HL-60 (cell line): ENCODE measurements at regions not wholly inside any gene's neighbourhood (a gene's known extent, or its start where the extent isn't known, plus 50 kb on each side); places are given as distances from the start of the nearest gene placed in this dataset.

Experiments
- SPI1 ChIP-seq: IDR thresholded peaks from 2 replicates; pipeline ENCODE4 v1.6.1; 2012; ENCODE audit warnings: low read depth, mild to moderate bottlenecking, borderline replicate concordance
- TF ChIP-seq, protein P1 (sequence below): IDR thresholded peaks from one replicate; pipeline ENCODE4 v1.5.1; 2011; ENCODE audit warnings: low read length, control low read depth, inconsistent platforms; ENCODE audit not compliant: insufficient read depth
- TF ChIP-seq, protein P2 (sequence below): IDR thresholded peaks from 2 replicates; pipeline ENCODE4 v1.6.1; 2012; ENCODE audit warnings: low read depth; ENCODE audit not compliant: insufficient replicate concordance

DNA sequence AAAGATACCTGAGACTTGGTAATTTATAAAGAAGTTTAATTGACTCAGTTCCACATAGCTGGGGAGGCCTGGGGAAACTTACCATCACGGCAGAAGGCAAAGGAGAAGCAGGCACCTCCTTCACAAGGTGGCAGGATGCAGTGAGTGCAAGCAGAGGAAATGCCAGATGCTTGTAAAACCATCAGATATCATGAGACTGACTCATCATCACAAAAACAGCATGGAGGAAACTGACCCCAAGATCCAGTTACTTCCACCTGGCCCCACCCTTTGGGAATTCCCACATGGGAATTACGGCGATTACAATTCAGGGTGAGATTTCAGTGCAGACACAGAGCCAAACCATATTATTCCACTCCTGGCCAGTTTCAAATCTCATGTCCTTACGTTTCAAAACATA is 514.7 kb upstream of the SPANXN1 start:
- TF ChIP-seq, protein P1, sequence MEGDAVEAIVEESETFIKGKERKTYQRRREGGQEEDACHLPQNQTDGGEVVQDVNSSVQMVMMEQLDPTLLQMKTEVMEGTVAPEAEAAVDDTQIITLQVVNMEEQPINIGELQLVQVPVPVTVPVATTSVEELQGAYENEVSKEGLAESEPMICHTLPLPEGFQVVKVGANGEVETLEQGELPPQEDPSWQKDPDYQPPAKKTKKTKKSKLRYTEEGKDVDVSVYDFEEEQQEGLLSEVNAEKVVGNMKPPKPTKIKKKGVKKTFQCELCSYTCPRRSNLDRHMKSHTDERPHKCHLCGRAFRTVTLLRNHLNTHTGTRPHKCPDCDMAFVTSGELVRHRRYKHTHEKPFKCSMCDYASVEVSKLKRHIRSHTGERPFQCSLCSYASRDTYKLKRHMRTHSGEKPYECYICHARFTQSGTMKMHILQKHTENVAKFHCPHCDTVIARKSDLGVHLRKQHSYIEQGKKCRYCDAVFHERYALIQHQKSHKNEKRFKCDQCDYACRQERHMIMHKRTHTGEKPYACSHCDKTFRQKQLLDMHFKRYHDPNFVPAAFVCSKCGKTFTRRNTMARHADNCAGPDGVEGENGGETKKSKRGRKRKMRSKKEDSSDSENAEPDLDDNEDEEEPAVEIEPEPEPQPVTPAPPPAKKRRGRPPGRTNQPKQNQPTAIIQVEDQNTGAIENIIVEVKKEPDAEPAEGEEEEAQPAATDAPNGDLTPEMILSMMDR, result no peak
- TF ChIP-seq, protein P2, sequence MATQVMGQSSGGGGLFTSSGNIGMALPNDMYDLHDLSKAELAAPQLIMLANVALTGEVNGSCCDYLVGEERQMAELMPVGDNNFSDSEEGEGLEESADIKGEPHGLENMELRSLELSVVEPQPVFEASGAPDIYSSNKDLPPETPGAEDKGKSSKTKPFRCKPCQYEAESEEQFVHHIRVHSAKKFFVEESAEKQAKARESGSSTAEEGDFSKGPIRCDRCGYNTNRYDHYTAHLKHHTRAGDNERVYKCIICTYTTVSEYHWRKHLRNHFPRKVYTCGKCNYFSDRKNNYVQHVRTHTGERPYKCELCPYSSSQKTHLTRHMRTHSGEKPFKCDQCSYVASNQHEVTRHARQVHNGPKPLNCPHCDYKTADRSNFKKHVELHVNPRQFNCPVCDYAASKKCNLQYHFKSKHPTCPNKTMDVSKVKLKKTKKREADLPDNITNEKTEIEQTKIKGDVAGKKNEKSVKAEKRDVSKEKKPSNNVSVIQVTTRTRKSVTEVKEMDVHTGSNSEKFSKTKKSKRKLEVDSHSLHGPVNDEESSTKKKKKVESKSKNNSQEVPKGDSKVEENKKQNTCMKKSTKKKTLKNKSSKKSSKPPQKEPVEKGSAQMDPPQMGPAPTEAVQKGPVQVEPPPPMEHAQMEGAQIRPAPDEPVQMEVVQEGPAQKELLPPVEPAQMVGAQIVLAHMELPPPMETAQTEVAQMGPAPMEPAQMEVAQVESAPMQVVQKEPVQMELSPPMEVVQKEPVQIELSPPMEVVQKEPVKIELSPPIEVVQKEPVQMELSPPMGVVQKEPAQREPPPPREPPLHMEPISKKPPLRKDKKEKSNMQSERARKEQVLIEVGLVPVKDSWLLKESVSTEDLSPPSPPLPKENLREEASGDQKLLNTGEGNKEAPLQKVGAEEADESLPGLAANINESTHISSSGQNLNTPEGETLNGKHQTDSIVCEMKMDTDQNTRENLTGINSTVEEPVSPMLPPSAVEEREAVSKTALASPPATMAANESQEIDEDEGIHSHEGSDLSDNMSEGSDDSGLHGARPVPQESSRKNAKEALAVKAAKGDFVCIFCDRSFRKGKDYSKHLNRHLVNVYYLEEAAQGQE, result no peak
- no peak for TF ChIP-seq SPI1
